HG03432 (cell line): ENCODE measurements at regions not wholly inside any gene's neighbourhood (a gene's known extent, or its start where the extent isn't known, plus 50 kb on each side); places are given as distances from the start of the nearest gene placed in this dataset.

Experiments used
- ATAC-seq: cut with Tn5 transposase; IDR thresholded peaks from one replicate; pipeline ENCODE4 v1.9.1; 2021; ENCODE audit warnings: mild to moderate bottlenecking, moderate library complexity; ENCODE audit not compliant: unreplicated experiment

GRCh38 chr13:99828123-99828522 lies 143.4 kb downstream of the ZIC5 start:
- ATAC-seq, result peak; percentile 45

- ATAC-seq, result no peak
These were observed 144.4 kb downstream of the ZIC5 start for GRCh38 chr13:99827011-99827772.

GRCh38 chr13:99823961-99824360 lies 147.6 kb downstream of the ZIC5 start:
- no peak for ATAC-seq

GRCh38 chr13:99822820-99823219 lies 148.7 kb downstream of the ZIC5 start:
- no peak for ATAC-seq

- ATAC-seq, result no peak
These were observed 149.8 kb downstream of the ZIC5 start for GRCh38 chr13:99821741-99822140.

- ATAC-seq, result no peak
These were observed 151.6 kb downstream of the ZIC5 start for GRCh38 chr13:99819967-99820366.

GRCh38 chr13:99816321-99816720 lies 155.2 kb downstream of the ZIC5 start:
- ATAC-seq, result no peak

GRCh38 chr13:99813336-99814095 lies 158.1 kb downstream of the ZIC5 start:
- ATAC-seq, result no peak

GRCh38 chr13:99812625-99813024 lies 158.9 kb downstream of the ZIC5 start:
- no peak for ATAC-seq

- no peak for ATAC-seq
These were observed 160.4 kb downstream of the ZIC5 start for GRCh38 chr13:99811067-99811700.

GRCh38 chr13:99809926-99810325 lies 161.6 kb downstream of the ZIC5 start:
- no peak for ATAC-seq

GRCh38 chr13:99809496-99809895 lies 162.1 kb downstream of the ZIC5 start:
- ATAC-seq, result no peak

GRCh38 chr13:99808786-99809185 lies 162.8 kb downstream of the ZIC5 start:
- no peak for ATAC-seq

GRCh38 chr13:99806671-99807070 lies 164.9 kb downstream of the ZIC5 start:
- no peak for ATAC-seq

GRCh38 chr13:99805361-99805760 lies 166.2 kb downstream of the ZIC5 start:
- ATAC-seq, result no peak

GRCh38 chr13:99803141-99803540 lies 168.4 kb downstream of the ZIC5 start:
- no peak for ATAC-seq

- ATAC-seq, result no peak
These were observed 169.2 kb downstream of the ZIC5 start for GRCh38 chr13:99802416-99802815.

GRCh38 chr13:99800951-99801350 lies 170.6 kb downstream of the ZIC5 start:
- ATAC-seq, result no peak

- no peak for ATAC-seq
These were observed 171.6 kb downstream of the ZIC5 start for GRCh38 chr13:99800011-99800410.

GRCh38 chr13:99798756-99799155 lies 172.8 kb downstream of the ZIC5 start:
- ATAC-seq, result no peak

GRCh38 chr13:99797691-99798090 lies 173.9 kb downstream of the ZIC5 start:
- ATAC-seq, result no peak
